ENCODE measurements at regions not wholly inside any gene's neighbourhood (a gene's known extent, or its start where the extent isn't known, plus 50 kb on each side); places are given as distances from the start of the nearest gene placed in this dataset.

GRCh38 chr9:8188723-8189407 lies 389.3 kb upstream of the DMAC1 start:
- no peak for DNase-seq

- DNase-seq, result no peak
Observed at GRCh38 chr9:8186560-8186959, 387.0 kb upstream of the DMAC1 start.

GRCh38 chr9:8183618-8184017 lies 384.0 kb upstream of the DMAC1 start:
- DNase-seq, result no peak

GRCh38 chr9:8179381-8180053 lies 379.9 kb upstream of the DMAC1 start:
- no peak for DNase-seq

GRCh38 chr9:8172000-8172399 lies 372.4 kb upstream of the DMAC1 start:
- no peak for DNase-seq

- DNase-seq, result no peak
Observed at GRCh38 chr9:8168916-8169438, 369.4 kb upstream of the DMAC1 start.

GRCh38 chr9:8160787-8161186 lies 361.2 kb upstream of the DMAC1 start:
- DNase-seq, result no peak

GRCh38 chr9:8158574-8158973 lies 359.0 kb upstream of the DMAC1 start:
- DNase-seq, result no peak

GRCh38 chr9:8157683-8158324 lies 358.2 kb upstream of the DMAC1 start:
- no peak for DNase-seq

- DNase-seq, result no peak
Observed at GRCh38 chr9:8156346-8156745, 356.8 kb upstream of the DMAC1 start.

- DNase-seq, result no peak
Observed at GRCh38 chr9:8155706-8156105, 356.1 kb upstream of the DMAC1 start.

- DNase-seq, result no peak
Observed at GRCh38 chr9:8143677-8144076, 344.1 kb upstream of the DMAC1 start.

GRCh38 chr9:8140557-8140956 lies 341.0 kb upstream of the DMAC1 start:
- no peak for DNase-seq

- no peak for DNase-seq
Observed at GRCh38 chr9:8139756-8140155, 340.2 kb upstream of the DMAC1 start.

GRCh38 chr9:8136477-8136876 lies 336.9 kb upstream of the DMAC1 start:
- DNase-seq, result no peak

GRCh38 chr9:8134635-8135034 lies 335.1 kb upstream of the DMAC1 start:
- DNase-seq, result no peak

- no peak for DNase-seq
Observed at GRCh38 chr9:8133606-8134005, 334.0 kb upstream of the DMAC1 start.

- peak in 3 of 4 experiments; percentile 2 to 12 (median 7) for DNase-seq
Observed at GRCh38 chr9:8115570-8115969, 316.0 kb upstream of the DMAC1 start.

- DNase-seq, result no peak
Observed at GRCh38 chr9:8114826-8115225, 315.2 kb upstream of the DMAC1 start.

- DNase-seq, result no peak
Observed at GRCh38 chr9:8106362-8106761, 306.8 kb upstream of the DMAC1 start.

GRCh38 chr9:8101607-8102006 lies 302.0 kb upstream of the DMAC1 start:
- DNase-seq, result no peak

- DNase-seq, result no peak
Observed at GRCh38 chr9:8096091-8096490, 296.5 kb upstream of the DMAC1 start.

GRCh38 chr9:8095672-8096086 lies 296.1 kb upstream of the DMAC1 start:
- no peak for DNase-seq

GRCh38 chr9:8088477-8088876 lies 288.9 kb upstream of the DMAC1 start:
- DNase-seq, result no peak

Measured in suppressor macrophage (primary cell).